Naive thymus-derived CD4-positive, alpha-beta T cell (primary cell): ENCODE measurements at regions not wholly inside any gene's neighbourhood (a gene's known extent, or its start where the extent isn't known, plus 50 kb on each side); places are given as distances from the start of the nearest gene placed in this dataset.

ENCODE experiments used
- ATAC-seq: fragments of 150-1000 bp; cut with Tn5 transposase; 2 replicates; pipeline ENCODE4 v1.10.0; 2021; ENCODE audit warnings: mild to moderate bottlenecking, moderate library complexity
- CTCF ChIA-PET: fragments of 350-600 bp; sonication (Branson Sonifier 250); formaldehyde crosslinking; loops from one replicate; lab custom pipeline; 2021; ENCODE audit warnings: antibody characterized with exemption; lab: Charles Lee
- POLR2A ChIA-PET: fragments of 350-600 bp; sonication (Branson Sonifier 250); formaldehyde crosslinking; loops from one replicate; lab custom pipeline; 2021; ENCODE audit warnings: antibody characterized with exemption, inconsistent platforms; lab: Charles Lee
- DNase-seq, 9 donors: peaks; one replicate each; pipeline versions ENCODE4 v3.0.0 to v3.0.0-alpha.2; 2020 to 2022; ENCODE audit warnings: mixed read lengths in 1 of 9
- H3K27ac ChIP-seq: one replicate; pipeline ENCODE4 v1.7.0; 2013; ENCODE audit warnings: mild to moderate bottlenecking, low read depth, low read length, moderate library complexity
- H3K27me3 ChIP-seq, 2 donors: one replicate each; pipeline ENCODE4 v1.7.0; 2013; ENCODE audit warnings: low read length in 2 of 2, mild to moderate bottlenecking in 2 of 2, moderate library complexity in 2 of 2; ENCODE audit not compliant: control insufficient read depth in 2 of 2, insufficient read depth in 2 of 2
- H3K36me3 ChIP-seq, 3 experiments: 1 replicate in 2 of 3; 2 replicates in 1 of 3; pipeline ENCODE4 v1.7.0; 2013; ENCODE audit warnings: low read length in 3 of 3, mild to moderate bottlenecking in 3 of 3, moderate library complexity in 1 of 3; ENCODE audit not compliant: insufficient read depth in 3 of 3, control insufficient read depth in 2 of 3
- H3K4me1 ChIP-seq, 2 donors: one replicate each; pipeline ENCODE4 v1.7.0; 2013; ENCODE audit warnings: low read length in 2 of 2, mild to moderate bottlenecking in 2 of 2, moderate library complexity in 1 of 2; ENCODE audit not compliant: control insufficient read depth in 2 of 2, insufficient read depth in 2 of 2
- H3K4me3 ChIP-seq: 2 replicates; pipeline ENCODE4 v1.7.0; 2013; ENCODE audit warnings: mild to moderate bottlenecking, low read length
- H3K9me3 ChIP-seq, 3 experiments: 1 replicate in 2 of 3; 2 replicates in 1 of 3; pipeline ENCODE4 v1.7.0; 2013; ENCODE audit warnings: low read length in 3 of 3; ENCODE audit not compliant: control insufficient read depth in 2 of 3
- H3K27ac Mint-ChIP-seq, 9 donors: one replicate each; pipeline ENCODE4 v1.8.0; 2020 to 2022; ENCODE audit warnings: mixed read lengths in 9 of 9, mild to moderate bottlenecking in 8 of 9, moderate library complexity in 5 of 9, inconsistent platforms in 2 of 9
- H3K27me3 Mint-ChIP-seq, 5 donors: one replicate each; pipeline ENCODE4 v1.8.0; 2021 to 2022; ENCODE audit warnings: mixed read lengths in 5 of 5, mild to moderate bottlenecking in 1 of 5
- H3K36me3 Mint-ChIP-seq, 5 donors: one replicate each; pipeline ENCODE4 v1.8.0; 2020 to 2022; ENCODE audit warnings: mixed read lengths in 5 of 5, mild to moderate bottlenecking in 3 of 5, inconsistent platforms in 1 of 5
- H3K4me1 Mint-ChIP-seq, 7 donors: one replicate each; pipeline ENCODE4 v1.8.0; 2020 to 2022; ENCODE audit warnings: mixed read lengths in 7 of 7, mild to moderate bottlenecking in 3 of 7, inconsistent platforms in 1 of 7
- H3K4me3 Mint-ChIP-seq, 10 donors: one replicate each; pipeline ENCODE4 v1.8.0; 2020 to 2022; ENCODE audit warnings: mild to moderate bottlenecking in 10 of 10, mixed read lengths in 10 of 10, moderate library complexity in 6 of 10, inconsistent platforms in 2 of 10
- H3K9me3 Mint-ChIP-seq, 11 donors: one replicate each; pipeline ENCODE4 v1.8.0; 2020 to 2022; ENCODE audit warnings: mixed read lengths in 11 of 11, mild to moderate bottlenecking in 4 of 11, inconsistent platforms in 1 of 11, moderate library complexity in 1 of 11
- intact Hi-C, 2 donors: fragments of 100-400 bp; cut with micrococcal nuclease; formaldehyde crosslinking; loops; one replicate each; pipeline ENCODE4 v1.15.1; 2023

DNA sequence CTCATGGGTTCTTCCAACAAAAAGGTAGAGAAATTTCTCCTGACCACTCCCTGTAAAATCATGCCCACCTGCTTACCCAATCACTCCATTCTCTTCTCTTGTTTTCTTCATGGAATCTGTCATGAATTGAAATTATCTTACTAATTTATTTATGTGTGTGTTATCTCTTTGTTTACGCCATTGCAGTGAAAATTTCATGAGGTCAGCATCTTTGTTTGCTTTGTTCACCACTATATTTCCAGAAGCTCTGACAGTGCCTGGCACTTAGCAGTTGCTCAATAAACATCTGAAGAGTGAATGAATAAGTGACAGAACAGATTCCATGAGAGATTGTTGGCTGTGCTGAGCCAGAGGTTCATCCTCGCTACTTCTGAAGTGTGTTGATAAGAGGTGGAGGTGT, 329.5 kb downstream of the NXPE2 start:
- no peak for DNase-seq
- CTCF ChIA-PET, result no interaction called here
- POLR2A ChIA-PET, result no interaction called here

DNA sequence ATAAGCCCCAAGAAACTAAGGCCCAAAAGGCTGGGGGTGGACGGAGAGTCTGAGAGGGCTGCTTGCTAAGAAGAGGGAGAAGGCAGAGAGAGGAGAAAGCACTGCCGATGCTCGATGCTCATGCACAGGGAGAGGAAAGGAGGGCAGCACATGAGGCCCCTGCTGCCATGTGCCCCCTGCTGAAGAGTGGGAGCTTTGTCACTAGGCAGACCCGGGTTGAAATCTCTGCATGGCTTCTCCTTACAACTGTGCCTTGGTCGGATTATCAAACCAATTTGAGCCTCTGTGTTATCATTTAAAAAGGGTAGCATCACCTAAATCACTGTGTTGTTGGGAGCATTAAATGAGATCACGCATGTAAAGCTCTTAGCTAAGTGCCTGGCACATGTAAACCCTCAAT, 330.5 kb downstream of the NXPE2 start:
- Mint-ChIP-seq H3K27me3 (peaks cover 0 to 20% (median 3%) of the 10 kb centered on the region in 5 donors), H3K36me3 (no peaks in the 10 kb centered on the region)
- intact Hi-C loops, result no loop called here

More for the DNA sequence above, 329.5 kb downstream of the NXPE2 start:
- Histone ChIP-seq H3K4me3 (no peak overlapping the region), H3K9me3 (no peaks in the 10 kb centered on the region), H3K36me3 (no peaks in the 10 kb centered on the region), H3K4me1 (no peaks in the 10 kb centered on the region), H3K27ac (no peak overlapping the region), H3K27me3 (no peaks in the 10 kb centered on the region)
- Mint-ChIP-seq H3K27ac (no peak overlapping the region), H3K36me3 (no peaks in the 10 kb centered on the region), H3K9me3 (peaks cover 0 to 2% (median 0%) of the 10 kb centered on the region in 11 donors), H3K4me1 (no peaks in the 10 kb centered on the region), H3K27me3 (peaks cover 0 to 20% (median 0%) of the 10 kb centered on the region in 5 donors), H3K4me3 (no peak overlapping the region)
- intact Hi-C loops, result no loop called here
- no peak for ATAC-seq

DNA sequence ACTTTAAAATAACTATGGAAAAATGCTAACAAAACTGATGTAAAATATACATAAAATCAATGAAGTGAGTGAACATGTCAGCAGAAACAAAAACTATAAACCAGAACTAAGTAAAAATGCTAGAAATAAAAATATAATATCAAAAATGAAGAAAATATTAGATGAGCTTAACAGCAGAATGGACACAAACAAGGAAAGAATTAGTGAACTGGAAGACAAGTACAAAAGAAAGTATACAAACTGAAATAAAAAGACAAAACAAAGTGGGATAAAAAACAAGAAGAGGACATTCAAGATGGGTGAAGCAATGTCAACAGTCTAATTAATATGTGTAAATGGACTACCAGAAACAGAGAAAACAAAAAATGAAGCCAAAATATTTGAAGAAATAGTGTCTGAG, 339.2 kb downstream of the NXPE2 start:
- H3K27me3 Mint-ChIP-seq, result peaks cover 0 to 14% (median 0%) of the 10 kb centered on the region in 5 donors
- Histone ChIP-seq H3K36me3 (no peaks in the 10 kb centered on the region), H3K4me1 (no peaks in the 10 kb centered on the region), H3K9me3 (peaks cover 0 to 3% (median 0%) of the 10 kb centered on the region in 3 experiments), H3K27me3 (no peaks in the 10 kb centered on the region), H3K4me3 (no peak overlapping the region), H3K27ac (no peak overlapping the region)
- intact Hi-C loops, result no loop called here
- ATAC-seq (no peak), DNase-seq (no peak)
- peaks cover 4 to 38% (median 21%) of the 10 kb centered on the region in 11 donors for H3K9me3 Mint-ChIP-seq
- ChIA-PET POLR2A (no interaction called here), CTCF (no interaction called here)
- H3K27ac Mint-ChIP-seq, result no peak overlapping the region
- H3K36me3 Mint-ChIP-seq, result peaks cover 0 to 8% (median 0%) of the 10 kb centered on the region in 5 donors
- H3K4me3 Mint-ChIP-seq, result no peak overlapping the region
- H3K4me1 Mint-ChIP-seq, result no peaks in the 10 kb centered on the region

More for the DNA sequence above, 330.5 kb downstream of the NXPE2 start:
- H3K36me3 ChIP-seq, result no peaks in the 10 kb centered on the region
- no peak overlapping the region for H3K27ac Mint-ChIP-seq
- ATAC-seq, result no peak
- no peaks in the 10 kb centered on the region for H3K27me3 ChIP-seq
- POLR2A ChIA-PET, result no interaction called here
- H3K4me3 Mint-ChIP-seq, result no peak overlapping the region
- CTCF ChIA-PET, result no interaction called here
- H3K9me3 Mint-ChIP-seq, result peaks cover 0 to 5% (median 0%) of the 10 kb centered on the region in 11 donors
- no peak overlapping the region for H3K27ac ChIP-seq
- no peaks in the 10 kb centered on the region for H3K9me3 ChIP-seq
- DNase-seq, result no peak
- no peak overlapping the region for H3K4me3 ChIP-seq
- H3K4me1 ChIP-seq, result no peaks in the 10 kb centered on the region
- no peaks in the 10 kb centered on the region for H3K4me1 Mint-ChIP-seq

DNA sequence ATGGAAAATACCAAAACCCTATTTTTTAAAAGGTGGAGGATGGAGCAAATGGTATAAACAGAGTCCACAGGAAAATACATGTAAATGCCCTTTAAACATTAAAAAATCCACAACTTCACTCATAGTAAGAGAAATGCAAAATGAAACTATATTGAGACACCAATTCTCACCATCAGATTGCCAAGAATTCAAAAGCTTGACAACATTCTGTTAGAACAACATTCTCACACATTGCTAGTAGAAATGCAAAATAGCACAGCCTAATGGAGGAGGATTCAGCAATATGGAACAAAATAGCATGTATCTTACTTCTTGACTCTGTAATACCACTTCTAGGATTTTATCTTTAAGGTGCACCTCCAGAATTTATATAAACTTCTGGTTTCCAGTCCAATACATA, 351.8 kb downstream of the NXPE2 start:
- DNase-seq, result no peak
- no peaks in the 10 kb centered on the region for H3K4me1 ChIP-seq
- ATAC-seq, result no peak
- H3K36me3 Mint-ChIP-seq, result no peaks in the 10 kb centered on the region
- peaks cover 0 to 3% (median 0%) of the 10 kb centered on the region in 5 donors for H3K27me3 Mint-ChIP-seq
- no peak overlapping the region for H3K4me3 ChIP-seq
- no peaks in the 10 kb centered on the region for H3K4me1 Mint-ChIP-seq
- POLR2A ChIA-PET, result no interaction called here
- intact Hi-C loops, result no loop called here
- H3K27me3 ChIP-seq, result no peaks in the 10 kb centered on the region
- peaks cover 0 to 12% (median 3%) of the 10 kb centered on the region in 11 donors for H3K9me3 Mint-ChIP-seq
- no peak overlapping the region for H3K27ac ChIP-seq
- CTCF ChIA-PET, result no interaction called here
- H3K27ac Mint-ChIP-seq, result no peak overlapping the region
- no peaks in the 10 kb centered on the region for H3K36me3 ChIP-seq
- no peak overlapping the region for H3K4me3 Mint-ChIP-seq
- H3K9me3 ChIP-seq, result no peaks in the 10 kb centered on the region

DNA sequence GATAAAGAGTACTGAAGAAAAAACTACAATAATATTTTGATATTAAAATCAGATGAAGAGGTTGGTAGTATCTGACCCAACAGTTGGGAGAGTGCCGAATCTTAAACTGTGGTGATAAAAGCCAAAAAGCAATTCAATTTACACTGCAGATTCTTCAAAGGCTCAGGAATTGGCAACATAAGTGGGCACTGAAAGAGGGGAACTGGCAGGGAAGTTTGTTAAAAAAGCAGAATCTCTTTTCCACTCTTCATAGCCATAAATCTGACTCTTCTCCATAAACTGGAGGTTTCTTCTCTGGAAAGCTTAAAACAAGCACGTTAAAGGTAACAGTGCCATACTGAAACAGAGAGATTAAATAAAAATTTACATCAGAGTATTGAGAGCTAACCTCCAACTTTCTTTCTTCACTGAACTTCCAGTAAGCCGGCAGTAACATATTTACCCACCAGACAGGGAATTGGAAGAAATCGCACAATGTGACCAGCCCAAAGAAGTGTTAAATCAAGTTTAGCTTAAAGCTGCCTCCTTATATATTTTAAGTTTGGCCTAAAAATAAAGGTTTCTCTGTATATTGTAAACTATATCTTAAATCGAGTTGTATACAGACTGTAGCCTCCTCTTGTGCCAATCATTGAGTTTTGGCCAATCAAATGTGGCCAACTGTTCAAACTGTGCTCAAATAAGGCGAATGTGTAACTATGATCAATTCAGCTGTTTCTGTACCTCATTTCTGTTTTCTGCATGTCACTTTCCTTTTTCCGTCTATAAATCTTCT, 358.3 kb downstream of the NXPE2 start:
- Histone ChIP-seq H3K27ac (no peak overlapping the region), H3K4me3 (no peak overlapping the region), H3K36me3 (no peaks in the 10 kb centered on the region), H3K9me3 (no peaks in the 10 kb centered on the region), H3K27me3 (no peaks in the 10 kb centered on the region), H3K4me1 (no peaks in the 10 kb centered on the region)
- no peaks in the 10 kb centered on the region for H3K4me1 Mint-ChIP-seq
- H3K4me3 Mint-ChIP-seq, result no peak overlapping the region
- CTCF ChIA-PET, result no interaction called here
- H3K9me3 Mint-ChIP-seq, result no peaks in the 10 kb centered on the region
- ATAC-seq, result no peak
- DNase-seq, result no peak
- no peaks in the 10 kb centered on the region for H3K36me3 Mint-ChIP-seq
- H3K27ac Mint-ChIP-seq, result no peak overlapping the region
- POLR2A ChIA-PET, result no interaction called here
- H3K27me3 Mint-ChIP-seq, result peaks cover 0 to 3% (median 0%) of the 10 kb centered on the region in 5 donors
- intact Hi-C loops, result no loop called here

DNA sequence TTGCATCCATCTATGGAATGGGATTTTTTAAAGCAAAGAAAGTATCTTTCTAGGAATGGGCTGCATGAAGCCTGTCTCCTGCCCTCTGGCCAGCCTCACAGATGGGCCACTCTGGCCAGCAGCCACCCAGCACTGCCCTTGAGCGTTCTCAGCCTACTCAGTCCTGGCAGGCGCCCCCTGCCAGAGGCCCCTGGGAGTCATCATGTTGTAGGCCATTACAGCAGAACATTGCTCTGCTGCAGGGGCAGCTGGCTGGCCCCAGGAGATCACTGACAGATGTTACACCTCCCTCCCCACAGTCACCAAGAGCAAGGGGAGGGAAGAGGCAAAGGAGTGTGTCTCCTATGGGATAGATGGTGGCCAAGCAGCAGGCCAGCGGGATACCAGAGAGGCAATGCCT, 363.7 kb downstream of the NXPE2 start:
- Histone ChIP-seq H3K4me3 (no peak overlapping the region), H3K27me3 (no peaks in the 10 kb centered on the region), H3K36me3 (no peaks in the 10 kb centered on the region), H3K4me1 (no peaks in the 10 kb centered on the region), H3K9me3 (no peaks in the 10 kb centered on the region), H3K27ac (no peak overlapping the region)
- Mint-ChIP-seq H3K36me3 (no peaks in the 10 kb centered on the region), H3K27ac (no peak overlapping the region), H3K9me3 (peaks cover 0 to 3% (median 0%) of the 10 kb centered on the region in 11 donors), H3K4me1 (no peaks in the 10 kb centered on the region), H3K27me3 (peaks cover 0 to 4% (median 0%) of the 10 kb centered on the region in 5 donors), H3K4me3 (no peak overlapping the region)
- ATAC-seq, result no peak
- POLR2A ChIA-PET, result no interaction called here
- intact Hi-C loops, result no loop called here
- CTCF ChIA-PET, result no interaction called here
- no peak for DNase-seq

DNA sequence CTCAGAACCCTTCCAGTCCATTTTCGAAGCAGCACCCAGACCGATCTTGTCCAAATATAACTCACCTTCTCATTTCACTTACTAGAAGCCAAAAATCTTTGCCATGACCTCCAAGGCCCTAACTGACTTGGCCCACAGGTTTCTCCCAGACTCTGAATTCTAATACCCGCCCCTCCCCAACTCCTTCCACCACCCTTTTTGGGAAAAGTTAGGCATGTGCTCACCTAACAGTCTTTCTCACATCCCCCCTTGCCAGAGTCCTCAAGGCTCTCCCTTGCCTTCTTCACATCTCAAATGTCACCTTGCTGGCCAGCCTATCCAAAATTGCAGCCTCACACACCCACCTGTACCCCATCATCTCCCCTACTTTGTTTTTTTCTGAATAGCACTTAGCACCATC, 369.3 kb downstream of the NXPE2 start:
- H3K4me1 Mint-ChIP-seq, result no peaks in the 10 kb centered on the region
- intact Hi-C loops, result no loop called here
- Histone ChIP-seq H3K4me1 (no peaks in the 10 kb centered on the region), H3K27me3 (no peaks in the 10 kb centered on the region), H3K4me3 (no peak overlapping the region), H3K27ac (no peak overlapping the region), H3K36me3 (no peaks in the 10 kb centered on the region), H3K9me3 (no peaks in the 10 kb centered on the region)
- H3K27ac Mint-ChIP-seq, result no peak overlapping the region
- H3K27me3 Mint-ChIP-seq, result peaks cover 0 to 8% (median 7%) of the 10 kb centered on the region in 5 donors
- no peaks in the 10 kb centered on the region for H3K36me3 Mint-ChIP-seq
- H3K9me3 Mint-ChIP-seq, result peaks cover 0 to 3% (median 0%) of the 10 kb centered on the region in 11 donors
- ChIA-PET CTCF (no interaction called here), POLR2A (no interaction called here)
- H3K4me3 Mint-ChIP-seq, result no peak overlapping the region
- ATAC-seq (no peak), DNase-seq (no peak)
